Stimulated activated CD4-positive, alpha-beta T cell treated with anti-CD3 and anti-CD28 coated beads, Interleukin-12 subunit alpha, Interleukin-12 subunit beta, amount 100 ng/mL, for 4 hours (primary cell): ENCODE measurements at regions not wholly inside any gene's neighbourhood (a gene's known extent, or its start where the extent isn't known, plus 50 kb on each side); places are given as distances from the start of the nearest gene placed in this dataset.
"Not testable (repeated sequence)": the region's sequence is repeated elsewhere in the genome, so short reads cannot be mapped to it uniquely, and the experiment has no call there.

Experiments used
- DNase-seq: peaks from one replicate; pipeline ENCODE4 v3.0.0-alpha.2; 2020

- DNase-seq, result no peak
Observed at GRCh38 chr11:116357784-116358544, 414.8 kb downstream of the BUD13 start.

GRCh38 chr11:116356451-116356850 is 416.3 kb downstream of the BUD13 start:
- DNase-seq, result no peak

GRCh38 chr11:116355104-116355503 is 417.7 kb downstream of the BUD13 start:
- DNase-seq, result no peak

- DNase-seq, result no peak
Observed at GRCh38 chr11:116353589-116353988, 419.2 kb downstream of the BUD13 start.

- no peak for DNase-seq
Observed at GRCh38 chr11:116352881-116353280, 419.9 kb downstream of the BUD13 start.

GRCh38 chr11:116348226-116348625 is 424.6 kb downstream of the BUD13 start:
- no peak for DNase-seq

GRCh38 chr11:116345575-116345974 is 427.2 kb downstream of the BUD13 start:
- no peak for DNase-seq

GRCh38 chr11:116344601-116345000 is 428.2 kb downstream of the BUD13 start:
- DNase-seq, result no peak

- no peak for DNase-seq
Observed at GRCh38 chr11:116343270-116343669, 429.5 kb downstream of the BUD13 start.

- no peak for DNase-seq
Observed at GRCh38 chr11:116342148-116342547, 430.6 kb downstream of the BUD13 start.

GRCh38 chr11:116339306-116340098 is 433.3 kb downstream of the BUD13 start:
- DNase-seq, result no peak

- DNase-seq, result not testable (repeated sequence)
Observed at GRCh38 chr11:116338500-116338899, 434.3 kb downstream of the BUD13 start.

- DNase-seq, result no peak
Observed at GRCh38 chr11:116336540-116336939, 436.2 kb downstream of the BUD13 start.

- no peak for DNase-seq
Observed at GRCh38 chr11:116335891-116336290, 436.9 kb downstream of the BUD13 start.

- no peak for DNase-seq
Observed at GRCh38 chr11:116335078-116335477, 437.7 kb downstream of the BUD13 start.

- DNase-seq, result no peak
Observed at GRCh38 chr11:116334596-116334995, 438.2 kb downstream of the BUD13 start.

- no peak for DNase-seq
Observed at GRCh38 chr11:116333001-116333535, 439.7 kb downstream of the BUD13 start.

- no peak for DNase-seq
Observed at GRCh38 chr11:116332391-116332790, 440.4 kb downstream of the BUD13 start.

GRCh38 chr11:116331381-116331780 is 441.4 kb downstream of the BUD13 start:
- no peak for DNase-seq

- no peak for DNase-seq
Observed at GRCh38 chr11:116330439-116331185, 442.2 kb downstream of the BUD13 start.

GRCh38 chr11:116329354-116330090 is 443.3 kb downstream of the BUD13 start:
- no peak for DNase-seq

- no peak for DNase-seq
Observed at GRCh38 chr11:116328851-116329250, 443.9 kb downstream of the BUD13 start.

GRCh38 chr11:116328391-116328790 is 444.4 kb downstream of the BUD13 start:
- DNase-seq, result no peak
